ENCODE measurements at regions not wholly inside any gene's neighbourhood (a gene's known extent, or its start where the extent isn't known, plus 50 kb on each side); places are given as distances from the start of the nearest gene placed in this dataset.

- no peak overlapping the region for H3K27ac ChIP-seq
- H3K9me3 ChIP-seq (ENCODE audit: severe bottlenecking): no peaks in the 10 kb centered on the region
- no peaks in the 10 kb centered on the region for H3K27me3 ChIP-seq (ENCODE audit: insufficient read depth, low read depth, severe bottlenecking)
- DNase-seq: no peak
- no peaks in the 10 kb centered on the region for H3K36me3 ChIP-seq
- TF ChIP-seq CTCF (IDR thresholded peaks at IDR 0.05; ENCODE audit: low read depth, low read length): no peak
- no peak overlapping the region for H3K4me3 ChIP-seq (ENCODE audit: low read depth, low read length)
These were observed 60.8 kb upstream of the TMC1 start for GRCh38 chr9:72460342-72461312.

GRCh38 chr9:72459308-72459707 lies 62.1 kb upstream of the TMC1 start:
- no peaks in the 10 kb centered on the region for H3K27me3 ChIP-seq (ENCODE audit: insufficient read depth, low read depth, severe bottlenecking)
- no peak overlapping the region for H3K27ac ChIP-seq
- no peak overlapping the region for H3K4me3 ChIP-seq (ENCODE audit: low read depth, low read length)
- H3K36me3 ChIP-seq: no peaks in the 10 kb centered on the region
- no peak for TF ChIP-seq CTCF (IDR thresholded peaks at IDR 0.05; ENCODE audit: low read depth, low read length)
- no peak for DNase-seq
- no peaks in the 10 kb centered on the region for H3K9me3 ChIP-seq (ENCODE audit: severe bottlenecking)

GRCh38 chr9:72458153-72458552 lies 63.3 kb upstream of the TMC1 start:
- TF ChIP-seq CTCF (IDR thresholded peaks at IDR 0.05; ENCODE audit: low read depth, low read length): no peak
- no peak overlapping the region for H3K4me3 ChIP-seq (ENCODE audit: low read depth, low read length)
- H3K27ac ChIP-seq: no peak overlapping the region
- no peak for DNase-seq
- no peaks in the 10 kb centered on the region for H3K27me3 ChIP-seq (ENCODE audit: insufficient read depth, low read depth, severe bottlenecking)
- peaks cover under 1% of the 10 kb centered on the region for H3K9me3 ChIP-seq (ENCODE audit: severe bottlenecking)
- H3K36me3 ChIP-seq: no peaks in the 10 kb centered on the region

GRCh38 chr9:72457366-72457765 lies 64.0 kb upstream of the TMC1 start:
- no peak for DNase-seq
- no peak for TF ChIP-seq CTCF (IDR thresholded peaks at IDR 0.05; ENCODE audit: low read depth, low read length)
- H3K27me3 ChIP-seq (ENCODE audit: insufficient read depth, low read depth, severe bottlenecking): no peaks in the 10 kb centered on the region
- H3K36me3 ChIP-seq: no peaks in the 10 kb centered on the region
- no peak overlapping the region for H3K27ac ChIP-seq
- no peak overlapping the region for H3K4me3 ChIP-seq (ENCODE audit: low read depth, low read length)
- peaks cover 2% of the 10 kb centered on the region for H3K9me3 ChIP-seq (ENCODE audit: severe bottlenecking)

- no peak overlapping the region for H3K4me3 ChIP-seq (ENCODE audit: low read depth, low read length)
- H3K36me3 ChIP-seq: no peaks in the 10 kb centered on the region
- H3K9me3 ChIP-seq (ENCODE audit: severe bottlenecking): peaks cover 2% of the 10 kb centered on the region
- DNase-seq: no peak
- H3K27me3 ChIP-seq (ENCODE audit: insufficient read depth, low read depth, severe bottlenecking): no peaks in the 10 kb centered on the region
- H3K27ac ChIP-seq: no peak overlapping the region
- no peak for TF ChIP-seq CTCF (IDR thresholded peaks at IDR 0.05; ENCODE audit: low read depth, low read length)
These were observed 66.4 kb upstream of the TMC1 start for GRCh38 chr9:72454871-72455491.
